SK-N-MC (cell line): ENCODE measurements at regions not wholly inside any gene's neighbourhood (a gene's known extent, or its start where the extent isn't known, plus 50 kb on each side); places are given as distances from the start of the nearest gene placed in this dataset.

Source experiments
- EZH2 ChIP-seq: fragments of 200-600 bp; sonication (generic); IDR thresholded peaks from one replicate; pipeline ENCODE4 v1.6.1; 2017; ENCODE audit warnings: antibody characterized with exemption
- FOXP2 ChIP-seq: optimal IDR thresholded peaks from 2 replicates; pipeline ENCODE3; 2011; ENCODE audit warnings: mild to moderate bottlenecking, moderate library complexity; ENCODE audit not compliant: insufficient read depth; ENCODE audit errors: extremely low read length, control extremely low read depth
- POLR2AphosphoS5 ChIP-seq: IDR thresholded peaks from 2 replicates; pipeline ENCODE4 v1.6.1; 2012; ENCODE audit warnings: mild to moderate bottlenecking, low read depth, low read length, borderline replicate concordance

DNA sequence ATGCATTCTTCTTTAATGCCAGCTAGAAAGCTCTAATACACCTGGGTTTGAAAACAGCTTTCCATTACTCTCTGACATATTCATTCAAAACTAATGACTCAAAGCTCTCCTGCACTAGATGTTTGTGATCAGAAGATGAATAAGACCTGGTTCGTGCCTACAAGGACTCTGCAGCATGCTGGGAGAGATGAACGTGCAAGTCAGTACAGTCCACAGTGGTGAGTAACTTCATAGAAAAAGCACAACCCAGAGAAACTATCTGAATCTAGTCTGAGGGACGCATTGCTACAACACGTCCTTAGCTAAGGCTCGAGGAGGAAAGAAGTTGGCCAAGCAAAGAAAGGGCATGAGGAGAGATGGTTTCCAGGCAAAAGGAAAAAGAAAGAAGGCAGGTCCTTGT, 234.3 kb downstream of the OSR1 start:
- TF ChIP-seq EZH2 (no peak), POLR2AphosphoS5 (no peak), FOXP2 (no peak)
